SJCRH30 (cell line): ENCODE measurements at regions not wholly inside any gene's neighbourhood (a gene's known extent, or its start where the extent isn't known, plus 50 kb on each side); places are given as distances from the start of the nearest gene placed in this dataset.

Experiments
- DNase-seq, 2 experiments: peaks; one replicate each; pipeline ENCODE4 v3.0.0-alpha.2; 2015 to 2020
- H3K27ac ChIP-seq: fragments of 250-450 bp; sonication (Bioruptor Pico); 2 replicates; pipeline ENCODE4 v1.5.1; 2020; ENCODE audit warnings: mild to moderate bottlenecking, moderate library complexity
- H3K27me3 ChIP-seq: fragments of 250-450 bp; sonication (Bioruptor Pico); 2 replicates; pipeline ENCODE4 v1.5.1; 2020; ENCODE audit warnings: mild to moderate bottlenecking, moderate library complexity
- H3K36me3 ChIP-seq: fragments of 250-450 bp; sonication (Bioruptor Pico); 2 replicates; pipeline ENCODE4 v1.5.1; 2020; ENCODE audit warnings: mild to moderate bottlenecking, moderate library complexity
- H3K4me1 ChIP-seq: fragments of 250-450 bp; sonication (Bioruptor Pico); 2 replicates; pipeline ENCODE4 v1.5.1; 2020; ENCODE audit warnings: mild to moderate bottlenecking, moderate library complexity
- H3K4me3 ChIP-seq: fragments of 250-450 bp; sonication (Bioruptor Pico); 2 replicates; pipeline ENCODE4 v1.5.1; 2020; ENCODE audit warnings: mild to moderate bottlenecking, moderate library complexity
- H3K9me3 ChIP-seq: fragments of 250-450 bp; sonication (Bioruptor Pico); replicated peaks from 2 replicates; pipeline ENCODE4 v1.5.1; 2020; ENCODE audit warnings: mild to moderate bottlenecking, moderate library complexity

DNA sequence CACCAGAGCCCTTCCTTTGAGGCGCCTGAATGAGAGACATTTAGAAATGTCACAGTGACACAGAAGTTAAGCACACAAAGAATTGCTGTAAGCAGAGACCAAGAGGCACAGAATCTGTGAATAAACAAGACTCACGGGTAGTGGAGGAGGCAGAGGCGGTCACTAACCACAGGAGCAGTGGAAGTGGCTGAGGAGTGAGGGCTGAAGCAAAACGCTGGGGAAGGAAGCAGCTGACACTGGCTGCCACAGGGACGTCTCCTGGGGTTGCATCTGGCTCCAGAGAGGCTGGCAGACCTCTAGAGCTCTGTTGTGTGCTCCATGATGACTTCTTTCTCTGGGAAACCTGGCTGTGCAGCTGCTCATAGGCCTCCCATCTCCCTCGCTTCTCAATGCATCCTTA is 65.0 kb upstream of the SLC2A12 start:
- H3K36me3 ChIP-seq: no peaks in the 10 kb centered on the region
- no peak overlapping the region for H3K4me3 ChIP-seq
- H3K9me3 ChIP-seq: no peaks in the 10 kb centered on the region; the same call in 1 of the 2 replicates
- peaks cover 7% of the 10 kb centered on the region for H3K4me1 ChIP-seq
- H3K27me3 ChIP-seq: no peaks in the 10 kb centered on the region
- peak; percentile 64 for DNase-seq
- H3K27ac ChIP-seq: no peak overlapping the region

DNA sequence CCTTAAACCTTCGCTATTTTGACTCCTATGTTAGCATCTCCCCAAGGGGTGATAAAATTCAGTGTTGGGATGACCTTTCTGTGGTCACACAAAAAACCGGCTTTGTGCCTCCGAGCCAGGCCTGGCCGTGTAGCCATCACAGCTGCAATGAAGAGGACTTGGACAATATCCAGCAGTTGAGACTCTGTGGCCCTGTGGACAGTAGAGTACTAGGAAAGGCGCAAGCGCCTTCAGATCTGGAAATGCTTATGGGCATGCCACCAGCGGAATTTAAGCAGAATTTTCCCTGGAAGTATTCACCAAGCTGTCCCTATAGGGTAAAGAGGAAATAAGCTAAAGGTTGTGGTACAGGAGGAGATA is 63.3 kb upstream of the SLC2A12 start:
- Histone ChIP-seq H3K4me3 (no peak overlapping the region), H3K9me3 (no peaks in the 10 kb centered on the region; the same call in 1 of the 2 replicates), H3K27me3 (no peaks in the 10 kb centered on the region), H3K4me1 (peaks cover 7% of the 10 kb centered on the region), H3K36me3 (no peaks in the 10 kb centered on the region), H3K27ac (no peak overlapping the region)
- DNase-seq: peak; percentile 29 to 42

DNA sequence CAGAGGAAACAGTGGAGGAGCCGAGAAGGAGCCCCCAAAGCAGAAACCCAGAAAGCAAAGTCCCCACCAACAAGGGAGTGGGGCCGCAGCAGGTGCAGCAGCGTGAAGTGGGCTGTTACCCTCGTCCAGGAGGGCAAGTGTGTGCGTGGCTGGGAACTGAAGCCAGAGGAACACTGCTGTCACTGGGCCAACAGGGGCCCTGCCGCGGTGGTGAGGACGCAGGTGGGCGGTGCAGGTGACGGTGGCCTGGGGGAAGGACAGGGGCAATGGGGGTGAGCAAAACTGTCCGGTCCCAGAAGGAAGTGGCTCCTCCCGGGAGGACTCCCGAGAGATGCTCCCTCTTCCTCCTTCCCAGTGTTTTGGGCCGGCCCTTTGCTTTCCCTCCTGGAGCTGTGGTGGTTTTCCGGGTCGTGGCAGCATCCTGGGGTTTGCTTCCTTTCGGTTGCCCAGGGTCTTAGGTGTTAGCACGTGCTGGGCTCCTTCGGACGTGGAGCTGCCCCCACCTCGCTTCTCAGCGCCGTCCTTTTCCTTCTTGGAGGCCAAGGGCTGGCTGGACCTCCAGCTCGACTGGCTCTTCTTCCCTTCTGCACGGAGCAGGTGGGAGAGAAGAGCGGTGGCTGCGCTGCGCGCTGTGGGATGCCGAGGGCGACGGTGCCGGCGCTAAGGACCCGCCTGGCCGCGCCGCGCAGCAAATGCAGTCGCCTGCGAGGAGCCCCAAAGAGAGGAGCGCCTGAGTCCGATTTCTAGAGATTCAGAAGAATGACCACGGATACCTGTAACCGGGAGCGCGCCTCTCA is 62.7 kb upstream of the SLC2A12 start:
- Histone ChIP-seq H3K4me1 (peaks cover 7% of the 10 kb centered on the region), H3K4me3 (no peak overlapping the region), H3K9me3 (no peaks in the 10 kb centered on the region; the same call in 1 of the 2 replicates), H3K27ac (no peak overlapping the region), H3K27me3 (no peaks in the 10 kb centered on the region), H3K36me3 (no peaks in the 10 kb centered on the region)
- DNase-seq: no peak

DNA sequence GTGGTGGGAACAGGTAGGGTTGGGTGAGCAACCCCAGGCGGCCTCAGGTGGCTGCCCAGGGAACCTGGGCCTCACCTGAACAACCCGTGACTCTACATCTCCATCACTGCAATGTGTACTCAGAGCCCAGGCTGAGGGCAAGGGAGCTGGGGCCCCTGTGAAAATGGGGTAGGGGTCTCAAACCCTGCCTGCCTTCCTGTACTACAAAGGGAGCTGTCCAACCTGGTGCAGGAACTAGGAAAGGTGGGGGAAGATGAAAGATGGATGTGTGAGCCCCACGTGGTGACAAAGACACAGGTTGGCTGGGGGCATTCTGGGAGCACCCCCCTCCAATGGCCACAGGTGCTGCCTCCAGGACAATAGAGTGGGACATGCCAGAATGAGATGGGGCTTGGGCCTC is 62.1 kb upstream of the SLC2A12 start:
- H3K9me3 ChIP-seq: no peaks in the 10 kb centered on the region
- H3K27ac ChIP-seq: no peak overlapping the region
- no peaks in the 10 kb centered on the region for H3K36me3 ChIP-seq
- DNase-seq: no peak
- H3K4me3 ChIP-seq: no peak overlapping the region
- peaks cover 7% of the 10 kb centered on the region for H3K4me1 ChIP-seq
- H3K27me3 ChIP-seq: no peaks in the 10 kb centered on the region

DNA sequence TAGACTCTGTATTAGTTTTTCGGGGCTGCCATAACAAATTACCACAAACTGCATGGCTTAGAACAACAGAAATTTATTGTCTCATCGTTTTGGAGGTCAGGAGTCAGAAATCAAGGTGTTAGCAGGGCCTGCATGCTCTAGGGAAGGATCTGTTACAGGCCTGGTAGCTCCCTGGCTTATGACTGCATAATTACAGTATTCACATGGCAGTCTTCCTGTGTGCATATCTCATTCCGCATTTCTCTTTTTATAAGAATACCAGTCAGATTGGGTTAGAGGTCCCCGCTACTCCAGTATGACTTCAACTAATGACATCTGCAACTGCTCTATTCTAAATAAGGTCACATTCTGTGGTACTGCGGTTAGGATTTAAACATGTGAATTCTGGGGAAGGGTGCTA is 59.3 kb upstream of the SLC2A12 start:
- Histone ChIP-seq H3K4me1 (no peaks in the 10 kb centered on the region), H3K9me3 (no peaks in the 10 kb centered on the region), H3K36me3 (no peaks in the 10 kb centered on the region), H3K27me3 (no peaks in the 10 kb centered on the region), H3K27ac (no peak overlapping the region), H3K4me3 (no peak overlapping the region)
- DNase-seq: no peak

DNA sequence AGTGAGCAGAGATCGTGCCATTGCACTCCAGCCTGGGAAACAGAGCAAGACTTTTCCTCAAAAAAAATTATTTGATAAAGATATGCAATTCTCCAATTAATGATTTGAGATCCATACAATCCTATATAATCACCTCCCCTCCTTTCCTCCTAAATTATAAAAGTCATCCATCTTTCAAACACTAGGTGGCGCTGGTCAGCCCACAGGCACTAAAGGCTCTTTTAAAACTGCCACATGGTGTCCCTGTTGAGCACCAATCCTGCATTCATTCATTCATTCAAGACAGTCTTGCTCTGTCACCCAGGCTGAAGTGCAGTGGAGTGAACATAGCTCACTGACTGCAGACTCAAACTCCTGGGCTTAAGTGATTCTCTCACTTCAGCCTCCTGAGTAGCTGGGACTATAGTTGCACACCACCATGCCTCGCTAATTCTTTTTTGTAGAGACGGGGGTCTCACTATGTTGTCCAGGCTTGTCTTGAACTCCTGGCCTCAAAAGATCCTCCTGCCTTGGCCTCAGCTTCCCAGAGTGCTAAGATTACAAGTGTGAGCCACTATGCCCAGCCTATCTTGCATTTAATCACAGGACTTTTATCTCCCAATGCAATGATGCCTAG is 58.7 kb upstream of the SLC2A12 start:
- peak; percentile 47 to 75 for DNase-seq
- Histone ChIP-seq H3K9me3 (no peaks in the 10 kb centered on the region), H3K27me3 (no peaks in the 10 kb centered on the region), H3K4me1 (no peaks in the 10 kb centered on the region), H3K36me3 (no peaks in the 10 kb centered on the region), H3K4me3 (no peak overlapping the region), H3K27ac (no peak overlapping the region)

DNA sequence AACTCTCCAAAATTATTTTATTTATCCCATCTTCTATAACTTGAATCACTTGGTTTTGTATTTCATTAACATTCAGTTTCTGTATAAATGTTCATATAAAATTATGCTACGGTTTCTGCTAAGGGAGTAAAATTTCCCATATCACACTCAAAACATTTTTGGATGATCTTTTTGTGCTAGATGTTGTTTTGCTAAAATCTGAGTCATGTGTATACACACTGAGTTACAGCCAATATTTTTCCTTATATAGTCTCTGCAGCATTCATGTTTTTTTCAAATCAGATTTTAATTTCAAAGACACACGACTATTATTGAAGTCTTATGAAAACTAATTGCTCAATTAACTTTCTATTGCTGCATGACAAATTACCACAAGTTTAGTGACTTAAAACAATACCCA is 54.3 kb upstream of the SLC2A12 start:
- DNase-seq: no peak
- H3K9me3 ChIP-seq: no peaks in the 10 kb centered on the region
- no peak overlapping the region for H3K27ac ChIP-seq
- no peaks in the 10 kb centered on the region for H3K4me1 ChIP-seq
- no peaks in the 10 kb centered on the region for H3K27me3 ChIP-seq
- no peak overlapping the region for H3K4me3 ChIP-seq
- no peaks in the 10 kb centered on the region for H3K36me3 ChIP-seq

DNA sequence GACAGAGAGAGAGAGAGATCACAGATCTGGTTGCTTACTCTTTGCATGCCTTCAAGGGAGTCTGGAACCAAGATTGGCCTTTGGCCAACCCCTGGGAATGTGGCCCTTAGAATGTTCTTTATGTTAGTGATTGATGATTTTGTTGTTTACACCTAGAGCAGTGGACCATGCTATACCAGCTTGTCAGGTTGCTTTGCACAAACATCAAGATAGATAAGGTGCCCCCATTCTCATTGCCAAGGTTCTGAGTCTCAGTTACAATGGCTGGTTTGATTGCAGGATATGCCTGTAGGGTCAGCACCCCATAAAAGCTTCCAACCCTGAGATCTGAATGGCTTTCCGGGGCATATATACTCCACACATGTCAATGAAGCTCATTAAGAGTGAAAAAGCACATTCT is 53.5 kb upstream of the SLC2A12 start:
- no peaks in the 10 kb centered on the region for H3K36me3 ChIP-seq
- H3K4me1 ChIP-seq: no peaks in the 10 kb centered on the region
- no peak for DNase-seq
- H3K4me3 ChIP-seq: no peak overlapping the region
- H3K27me3 ChIP-seq: no peaks in the 10 kb centered on the region
- no peak overlapping the region for H3K27ac ChIP-seq
- H3K9me3 ChIP-seq: no peaks in the 10 kb centered on the region

DNA sequence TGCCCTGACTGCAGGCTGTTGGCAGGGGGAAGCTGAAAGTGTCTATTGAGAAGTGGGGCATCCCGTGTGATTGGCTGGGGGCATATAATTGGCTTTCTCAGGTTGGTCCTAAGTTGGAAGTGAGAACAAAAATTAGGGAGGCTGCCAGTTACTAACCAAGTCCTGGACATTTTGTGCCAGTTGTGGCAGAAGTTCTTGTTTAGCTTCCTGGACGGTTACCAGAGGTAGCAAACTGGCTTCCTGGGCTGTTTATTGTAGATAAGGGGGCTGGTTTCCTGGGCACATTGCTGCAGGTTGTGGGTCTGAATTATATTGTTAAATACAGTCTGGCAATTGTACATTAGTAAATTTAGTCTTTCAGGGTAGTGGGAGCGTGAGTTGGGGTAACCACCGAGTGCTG is 50.6 kb upstream of the SLC2A12 start:
- Histone ChIP-seq H3K27ac (no peak overlapping the region), H3K4me1 (no peaks in the 10 kb centered on the region), H3K9me3 (no peaks in the 10 kb centered on the region), H3K36me3 (no peaks in the 10 kb centered on the region), H3K4me3 (no peak overlapping the region), H3K27me3 (no peaks in the 10 kb centered on the region)
- no peak for DNase-seq
